H1 (cell line): ENCODE measurements at regions not wholly inside any gene's neighbourhood (a gene's known extent, or its start where the extent isn't known, plus 50 kb on each side); places are given as distances from the start of the nearest gene placed in this dataset.
A peak's percentile ranks its signal among the peaks of the same experiment; 100 is the strongest.

Experiments
- CTCF ChIA-PET: fragments of 300-600 bp; sonication (Branson Sonifier 250); formaldehyde crosslinking; loops from one replicate; lab custom pipeline; 2021; ENCODE audit not compliant: partially characterized antibody; lab: Charles Lee
- POLR2A ChIA-PET: fragments of 300-600 bp; sonication (Branson Sonifier 250); formaldehyde crosslinking; loops from one replicate; lab custom pipeline; 2021; ENCODE audit warnings: inconsistent platforms; ENCODE audit not compliant: partially characterized antibody; lab: Charles Lee
- DNase-seq, 2 experiments: peaks; one replicate each; pipeline versions ENCODE4 v3.0.0 to v3.0.0-alpha.2; 2010 to 2022; ENCODE audit warnings: low spot score in 2 of 2, low read depth in 1 of 2, mixed read lengths in 1 of 2
- FAIRE-seq: peaks from 2 replicates; lab custom pipeline; 2011; peaks lifted over from hg19 to GRCh38; lab: Jason Lieb, UNC
- H2AFZ ChIP-seq: 2 replicates; pipeline ENCODE4 v1.8.1; 2012; ENCODE audit warnings: low read length, inconsistent platforms
- H2AK5ac ChIP-seq: 2 replicates; pipeline ENCODE4 v1.6.1; 2013; ENCODE audit warnings: low read depth, low read length
- H2BK120ac ChIP-seq: replicated peaks from 2 replicates; pipeline ENCODE3; 2013; ENCODE audit warnings: low read depth, low read length, inconsistent platforms
- H2BK12ac ChIP-seq: 2 replicates; pipeline ENCODE4 v1.6.1; 2013; ENCODE audit warnings: low read depth, low read length
- H2BK15ac ChIP-seq: 2 replicates; pipeline ENCODE4 v1.6.1; 2013; ENCODE audit warnings: low read length
- H2BK20ac ChIP-seq: 2 replicates; pipeline ENCODE4 v1.6.1; 2013; ENCODE audit warnings: low read length
- H2BK5ac ChIP-seq: 2 replicates; pipeline ENCODE4 v1.6.1; 2013; ENCODE audit warnings: low read depth, low read length
- H3K14ac ChIP-seq: 2 replicates; pipeline ENCODE4 v1.6.1; 2013; ENCODE audit warnings: inconsistent platforms; ENCODE audit not compliant: insufficient read length
- H3K18ac ChIP-seq: 2 replicates; pipeline ENCODE4 v1.6.1; 2013; ENCODE audit warnings: low read length; ENCODE audit errors: extremely low read depth
- H3K23ac ChIP-seq: 2 replicates; pipeline ENCODE4 v1.6.1; 2013; ENCODE audit warnings: inconsistent platforms; ENCODE audit not compliant: insufficient read length
- H3K23me2 ChIP-seq: 2 replicates; pipeline ENCODE4 v1.6.1; 2013; ENCODE audit warnings: low read depth, low read length
- H3K27ac ChIP-seq: 2 replicates; pipeline ENCODE4 v1.6.1; 2011; ENCODE audit warnings: low read depth, low read length, inconsistent platforms
- H3K27me3 ChIP-seq, 4 experiments: replicated peaks in 1 of 4; 1 replicate in 1 of 4; 2 replicates in 3 of 4; pipeline versions ENCODE4 v1.6.1 to v1.8.1; 2011 to 2013; ENCODE audit warnings: low read length in 3 of 4, mild to moderate bottlenecking in 3 of 4, inconsistent platforms in 2 of 4, mixed read lengths in 2 of 4, moderate library complexity in 1 of 4; ENCODE audit not compliant: control insufficient read depth in 3 of 4, insufficient read depth in 3 of 4; ENCODE audit errors: extremely low read depth in 1 of 4
- H3K36me3 ChIP-seq, 4 experiments: 2 replicates each; pipeline versions ENCODE4 v1.6.1 to v1.8.1; 2011 to 2013; ENCODE audit warnings: mild to moderate bottlenecking in 4 of 4, low read length in 3 of 4, moderate library complexity in 2 of 4, control low read depth in 1 of 4, inconsistent platforms in 1 of 4; ENCODE audit not compliant: insufficient read depth in 4 of 4, control insufficient read depth in 2 of 4
- H3K4ac ChIP-seq: replicated peaks from 2 replicates; pipeline ENCODE3; 2013; ENCODE audit warnings: low read length, low read depth, mixed read lengths, inconsistent platforms; ENCODE audit not compliant: insufficient read length
- H3K4me1 ChIP-seq, 4 experiments: replicated peaks in 1 of 4; 1 replicate in 1 of 4; 2 replicates in 3 of 4; pipeline versions ENCODE4 v1.6.1 to v1.8.1; 2011 to 2013; ENCODE audit warnings: low read length in 3 of 4, inconsistent platforms in 2 of 4, mixed read lengths in 1 of 4; ENCODE audit not compliant: insufficient read depth in 4 of 4, control insufficient read depth in 3 of 4
- H3K4me2 ChIP-seq, 2 experiments: 2 replicates each; pipeline versions ENCODE4 v1.6.1 to v1.8.1; 2011 to 2013; ENCODE audit warnings: low read depth in 2 of 2, low read length in 2 of 2, control low read depth in 1 of 2, inconsistent platforms in 1 of 2, mild to moderate bottlenecking in 1 of 2; ENCODE audit not compliant: insufficient read depth in 1 of 2
- H3K4me3 ChIP-seq, 4 experiments: fragments of 200-600, 300-600 bp in 1 of 4; sonication (generic), shearing (Covaris generic), sonication (Bioruptor Twin) in 1 of 4; 2 replicates each; pipeline versions ENCODE4 v1.5.1 to v1.8.1; 2011 to 2016; ENCODE audit warnings: low read length in 4 of 4, low read depth in 3 of 4, control low read depth in 2 of 4, inconsistent platforms in 2 of 4, mild to moderate bottlenecking in 2 of 4, mixed read lengths in 1 of 4, moderate library complexity in 1 of 4; ENCODE audit not compliant: insufficient read depth in 2 of 4; ENCODE audit errors: extremely low read depth in 1 of 4
- H3K56ac ChIP-seq: replicated peaks from 2 replicates; pipeline ENCODE3; 2013; ENCODE audit warnings: low read depth, mild to moderate bottlenecking, mixed read lengths, low read length, inconsistent platforms; ENCODE audit not compliant: insufficient read length
- H3K79me1 ChIP-seq: 2 replicates; pipeline ENCODE4 v1.6.1; 2013; ENCODE audit warnings: low read depth, low read length, control low read depth
- H3K79me2 ChIP-seq, 2 experiments: 2 replicates each; pipeline versions ENCODE4 v1.6.1 to v1.8.1; 2012 to 2013; ENCODE audit warnings: low read length in 2 of 2, mild to moderate bottlenecking in 2 of 2, inconsistent platforms in 1 of 2; ENCODE audit not compliant: insufficient read depth in 2 of 2, control insufficient read depth in 1 of 2
- H3K9ac ChIP-seq, 4 experiments: replicated peaks in 1 of 4; 1 replicate in 1 of 4; 2 replicates in 3 of 4; pipeline versions ENCODE4 v1.6.1 to v1.8.1; 2011 to 2013; ENCODE audit warnings: low read depth in 3 of 4, low read length in 3 of 4, control low read depth in 2 of 4, mild to moderate bottlenecking in 2 of 4, moderate library complexity in 2 of 4, inconsistent platforms in 1 of 4; ENCODE audit errors: extremely low read depth in 1 of 4
- H3K9me3 ChIP-seq, 2 experiments: 2 replicates each; pipeline versions ENCODE4 v1.6.1 to v1.8.1; 2012 to 2013; ENCODE audit warnings: mild to moderate bottlenecking in 2 of 2, moderate library complexity in 2 of 2, control low read depth in 1 of 2, inconsistent platforms in 1 of 2, low read depth in 1 of 2, low read length in 1 of 2, mixed read lengths in 1 of 2; ENCODE audit not compliant: insufficient read depth in 2 of 2
- H4K20me1 ChIP-seq, 2 experiments: replicated peaks in 1 of 2; 2 replicates each; pipeline versions ENCODE3 to v1.8.1; 2011 to 2013; ENCODE audit warnings: inconsistent platforms in 2 of 2, low read length in 2 of 2, mild to moderate bottlenecking in 1 of 2; ENCODE audit not compliant: insufficient read depth in 2 of 2, control insufficient read depth in 1 of 2
- H4K5ac ChIP-seq: 2 replicates; pipeline ENCODE4 v1.6.1; 2013; ENCODE audit warnings: low read length, low read depth, mixed read lengths, inconsistent platforms; ENCODE audit not compliant: insufficient read length
- H4K8ac ChIP-seq: 2 replicates; pipeline ENCODE4 v1.8.0; 2013; ENCODE audit warnings: mild to moderate bottlenecking, moderate library complexity, low read length, inconsistent platforms; ENCODE audit not compliant: insufficient read depth; ENCODE audit errors: extremely low read depth
- H4K91ac ChIP-seq: replicated peaks from 2 replicates; pipeline ENCODE3; 2013; ENCODE audit warnings: low read length, mixed read lengths, inconsistent platforms; ENCODE audit not compliant: insufficient read length
- BCL11A ChIP-seq, 2 experiments: IDR thresholded peaks; one replicate each; pipeline ENCODE4 v1.6.1; 2011; ENCODE audit warnings: low read depth in 2 of 2, low read length in 2 of 2, mild to moderate bottlenecking in 2 of 2
- JUN ChIP-seq: IDR thresholded peaks from 2 replicates; pipeline ENCODE4 v1.6.1; 2011; ENCODE audit warnings: low read depth, mild to moderate bottlenecking, improper control_type of control experiment, low read length
- WGBS, 2 experiments: shearing (Covaris generic) in 1 of 2; methylation state at CpG; one replicate each; pipeline versions ENCODE4 v1.1.6 to v1.1.7; 2013 to 2015; ENCODE audit warnings: low lambda C conversion rate in 2 of 2, mixed read lengths in 2 of 2, inconsistent platforms in 1 of 2, low coverage in 1 of 2, missing lambda C conversion rate in 1 of 2; ENCODE audit not compliant: insufficient replicate concordance in 2 of 2, insufficient coverage in 1 of 2, insufficient read length in 1 of 2; ENCODE audit errors: extremely low coverage in 1 of 2, missing lambda C conversion rate in 1 of 2; 5-methylcytosine and 5-hydroxymethylcytosine counted together

- no peak overlapping the region for H3K4me2 ChIP-seq
- H4K20me1 ChIP-seq = no peaks in the 10 kb centered on the region
- H4K8ac ChIP-seq = no peak overlapping the region
- FAIRE-seq (no peak), DNase-seq (no peak)
- no peak overlapping the region for H2BK120ac ChIP-seq
- no peak overlapping the region for H2AK5ac ChIP-seq
- no peaks in the 10 kb centered on the region for H3K79me1 ChIP-seq
- POLR2A ChIA-PET = no interaction called here
- H3K36me3 ChIP-seq = no peaks in the 10 kb centered on the region
- H2BK12ac ChIP-seq = no peak overlapping the region
- H3K9ac ChIP-seq = no peak overlapping the region
- CTCF ChIA-PET = no interaction called here
- H2BK5ac ChIP-seq = no peak overlapping the region
- no peak overlapping the region for H2BK20ac ChIP-seq
- H3K23me2 ChIP-seq = no peaks in the 10 kb centered on the region; the same call in 1 of the 2 replicates
- no peak overlapping the region for H3K56ac ChIP-seq
- no peaks in the 10 kb centered on the region for H3K9me3 ChIP-seq
- no peak overlapping the region for H3K18ac ChIP-seq
- H2AFZ ChIP-seq = no peak overlapping the region
- H3K27ac ChIP-seq = no peak overlapping the region
- H3K4me3 ChIP-seq = no peak overlapping the region
- no peak overlapping the region for H3K4ac ChIP-seq
- H4K5ac ChIP-seq = no peak overlapping the region
- H3K79me2 ChIP-seq = no peaks in the 10 kb centered on the region
- H3K14ac ChIP-seq = peak overlapping the region; percentile 23
- H3K23ac ChIP-seq = no peak overlapping the region
- H2BK15ac ChIP-seq = no peak overlapping the region
- H3K27me3 ChIP-seq = no peaks in the 10 kb centered on the region
- 86% methylated on average over 2 of the region's 2 CpGs; no CpG with 5 or more reads in 1 of the 2 experiments for WGBS, 2 experiments
- no peak overlapping the region for H4K91ac ChIP-seq
- H3K4me1 ChIP-seq = no peaks in the 10 kb centered on the region
- TF ChIP-seq BCL11A (IDR thresholded peaks at IDR 0.05; ENCODE audit: low read depth in 2 of 2, low read length in 2 of 2) = no peak
- no peak for TF ChIP-seq JUN
Measured at GRCh38 chr5:68149189-68149588, 66.4 kb upstream of the PIK3R1 start.
